AG04450 (cell line): ENCODE measurements at regions not wholly inside any gene's neighbourhood (a gene's known extent, or its start where the extent isn't known, plus 50 kb on each side); places are given as distances from the start of the nearest gene placed in this dataset.
"Not testable (repeated sequence)": the region's sequence is repeated elsewhere in the genome, so short reads cannot be mapped to it uniquely, and the experiment has no call there.

ENCODE experiments used
- CTCF ChIA-PET: fragments of 300-600, 350-600 bp; formaldehyde crosslinking; extraction: SDS; loops from one replicate; lab custom pipeline; 2022; ENCODE audit warnings: antibody characterized with exemption, inconsistent platforms; lab: Charles Lee
- POLR2A ChIA-PET: fragments of 350-600 bp; formaldehyde crosslinking; extraction: SDS; loops from one replicate; lab custom pipeline; 2021; ENCODE audit warnings: antibody characterized with exemption, inconsistent platforms; lab: Yijun Ruan, JAX
- DNase-seq: peaks from one replicate; pipeline ENCODE4 v3.0.0-alpha.2; 2011; ENCODE audit warnings: low read depth, low spot score
- H3K27ac ChIP-seq: one replicate; pipeline ENCODE4 v1.5.1; 2012; ENCODE audit warnings: low read depth, low read length, control low read depth
- H3K27me3 ChIP-seq: one replicate; pipeline ENCODE4 v1.6.0; 2012; ENCODE audit warnings: low read length; ENCODE audit not compliant: control insufficient read depth, insufficient read depth
- H3K4me3 ChIP-seq: 2 replicates; pipeline ENCODE4 v1.5.1; 2011; ENCODE audit warnings: mild to moderate bottlenecking, low read depth, low read length, control low read depth
- H3K9me3 ChIP-seq: 2 replicates; pipeline ENCODE4 v1.5.1; 2012; ENCODE audit warnings: low read length; ENCODE audit not compliant: control insufficient read depth, insufficient read depth
- CTCF ChIP-seq: IDR thresholded peaks from 2 replicates; pipeline ENCODE4 v1.5.1; 2011; ENCODE audit warnings: low read depth, low read length, control low read depth, inconsistent platforms

DNA sequence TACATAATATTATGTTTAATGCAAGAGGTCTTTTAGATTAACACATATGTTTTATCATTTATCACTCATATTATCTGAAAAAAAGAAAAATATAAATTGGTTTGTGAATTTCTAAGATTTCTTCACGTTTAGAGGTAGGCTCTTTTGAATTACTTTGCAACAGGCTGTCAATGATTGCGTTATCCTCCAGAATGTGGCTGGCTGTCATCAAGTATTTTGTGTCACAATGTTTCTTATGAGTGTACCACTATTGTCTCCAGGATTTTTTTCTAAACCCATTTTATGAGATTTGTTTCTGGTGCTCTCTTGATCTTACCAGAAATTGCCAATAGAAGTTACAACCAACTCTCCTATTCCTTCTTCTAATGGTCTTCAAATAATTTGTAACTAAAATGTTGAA, 307.9 kb downstream of the DMAC1 start:
- ChIA-PET POLR2A (no interaction called here), CTCF (no interaction called here)
- H3K9me3 ChIP-seq, result no peaks in the 10 kb centered on the region
- H3K4me3 ChIP-seq, result no peak overlapping the region
- no peak for DNase-seq
- H3K27me3 ChIP-seq, result no peaks in the 10 kb centered on the region
- TF ChIP-seq CTCF, result no peak
- H3K27ac ChIP-seq, result no peak overlapping the region

DNA sequence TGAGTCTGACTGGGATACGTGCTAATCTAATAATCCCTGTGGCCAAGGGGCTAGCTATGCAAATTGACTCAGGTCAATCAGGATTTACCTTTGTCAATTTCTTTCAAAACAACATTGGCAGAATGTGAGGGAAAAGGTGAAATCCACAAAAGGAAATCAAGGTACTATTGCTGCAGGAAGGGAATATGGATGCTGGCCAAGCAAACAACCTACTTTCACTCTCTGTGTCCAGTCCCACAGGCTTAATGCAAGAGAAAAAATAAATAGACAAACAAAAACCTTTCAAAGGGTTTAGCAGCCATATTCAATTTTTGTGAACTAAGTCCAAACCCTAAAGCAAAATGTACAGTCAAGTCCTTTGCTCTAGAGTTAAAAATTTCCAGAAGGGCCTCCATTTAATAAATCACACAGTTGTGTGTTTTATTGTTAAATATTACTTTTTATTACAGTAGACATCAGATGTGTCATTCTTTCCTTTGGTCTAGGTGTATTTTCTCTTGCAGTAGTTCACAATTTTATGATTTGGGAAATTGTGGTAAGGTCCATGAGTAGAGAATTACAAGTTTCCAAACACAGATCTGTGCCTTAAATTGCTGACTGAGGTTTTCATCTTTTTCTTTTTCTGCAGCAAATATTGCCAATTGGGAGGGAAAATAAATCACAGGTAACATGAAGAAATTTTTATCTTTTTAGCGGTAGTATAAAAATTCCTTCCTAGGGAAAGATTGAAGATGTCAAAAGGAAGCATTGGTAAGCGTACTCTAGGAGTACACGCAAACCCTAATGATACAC, 309.1 kb downstream of the DMAC1 start:
- Histone ChIP-seq H3K27ac (no peak overlapping the region), H3K4me3 (no peak overlapping the region), H3K27me3 (no peaks in the 10 kb centered on the region), H3K9me3 (no peaks in the 10 kb centered on the region)
- no peak for TF ChIP-seq CTCF
- POLR2A ChIA-PET, result no interaction called here
- DNase-seq, result no peak
- CTCF ChIA-PET, result no interaction called here

GRCh38 chr9:7489036-7489435, 310.5 kb downstream of the DMAC1 start:
- Histone ChIP-seq H3K4me3 (no peak overlapping the region), H3K27me3 (no peaks in the 10 kb centered on the region), H3K9me3 (no peaks in the 10 kb centered on the region), H3K27ac (no peak overlapping the region)
- no peak for DNase-seq
- POLR2A ChIA-PET, result no interaction called here
- no peak for TF ChIP-seq CTCF
- CTCF ChIA-PET, result no interaction called here

DNA sequence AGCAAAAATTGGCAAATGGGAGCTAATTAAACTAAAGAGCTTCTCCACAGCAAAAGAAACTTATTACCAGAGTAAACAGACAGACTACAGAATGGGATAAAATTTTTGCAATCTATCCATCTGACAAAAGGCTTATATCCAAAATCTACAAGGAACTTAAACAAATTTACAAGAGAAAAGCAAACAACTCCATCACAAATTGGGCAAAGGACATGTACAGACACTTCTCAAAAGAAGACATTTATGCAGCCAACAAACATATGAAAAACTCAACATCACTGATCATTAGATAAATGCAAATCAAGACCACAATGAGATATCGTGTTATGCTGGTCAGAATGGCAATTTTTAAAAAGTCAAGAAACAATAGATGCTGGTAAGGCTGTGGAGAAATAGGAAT, 315.6 kb downstream of the DMAC1 start:
- H3K27ac ChIP-seq, CTCF ChIA-PET, H3K27me3 ChIP-seq, H3K9me3 ChIP-seq, POLR2A ChIA-PET, H3K4me3 ChIP-seq, DNase-seq: not testable (repeated sequence)

DNA sequence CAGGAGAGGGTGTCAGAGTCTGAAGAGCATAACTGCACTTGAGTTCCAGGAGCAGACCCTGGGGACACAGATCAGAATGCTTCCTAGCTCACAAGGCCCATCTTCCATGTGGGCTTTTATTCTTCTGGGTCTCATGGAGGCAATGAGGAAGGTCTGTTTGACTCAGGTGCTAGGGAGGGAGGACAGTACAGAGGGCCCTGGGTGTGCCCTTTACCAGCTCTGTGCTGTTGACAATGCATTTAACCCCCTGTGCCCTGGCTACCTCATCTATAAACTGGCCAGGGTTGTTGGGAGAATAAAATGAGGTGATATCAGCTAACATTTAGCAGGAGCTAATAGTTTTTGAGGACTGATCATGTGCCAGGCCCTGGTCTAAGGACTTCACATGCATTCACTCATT, 318.0 kb downstream of the DMAC1 start:
- ChIA-PET POLR2A (no interaction called here), CTCF (interaction anchor here (2.5 kb wide), 1 partner anchor 79 kb away, joined by 6 read pairs; no protein-coding TSS in a partner anchor)

More for the DNA sequence above, 318.0 kb downstream of the DMAC1 start:
- no peaks in the 10 kb centered on the region; the same call in 1 of the 2 replicates for H3K9me3 ChIP-seq
- no peak for DNase-seq
- no peaks in the 10 kb centered on the region for H3K27me3 ChIP-seq
- no peak for TF ChIP-seq CTCF
- H3K4me3 ChIP-seq, result no peak overlapping the region
- no peak overlapping the region for H3K27ac ChIP-seq
